CD4-positive, CD25-positive, alpha-beta regulatory T cell (primary cell): ENCODE measurements at regions not wholly inside any gene's neighbourhood (a gene's known extent, or its start where the extent isn't known, plus 50 kb on each side); places are given as distances from the start of the nearest gene placed in this dataset.

ENCODE experiments used
- ATAC-seq, 2 donors: fragments of 150-1000 bp; cut with Tn5 transposase; one replicate each; pipeline ENCODE4 v1.10.0; 2021; ENCODE audit warnings: low read depth in 2 of 2, moderate number of reproducible peaks in 2 of 2, moderate library complexity in 1 of 2
- DNase-seq, 3 donors: peaks; one replicate each; pipeline versions ENCODE4 v3.0.0 to v3.0.0-alpha.2; 2012 to 2022; ENCODE audit warnings: mixed read lengths in 1 of 3
- H3K27ac ChIP-seq: one replicate; pipeline ENCODE4 v1.7.0; 2013; ENCODE audit warnings: mild to moderate bottlenecking, low read length; ENCODE audit not compliant: insufficient read depth, poor library complexity, severe bottlenecking
- H3K27me3 ChIP-seq: one replicate; pipeline ENCODE4 v1.7.0; 2013; ENCODE audit warnings: low read length; ENCODE audit not compliant: control insufficient read depth, insufficient read depth
- H3K36me3 ChIP-seq: one replicate; pipeline ENCODE4 v1.7.0; 2013; ENCODE audit warnings: mild to moderate bottlenecking, low read length, moderate library complexity; ENCODE audit not compliant: control insufficient read depth, insufficient read depth
- H3K4me1 ChIP-seq: 2 replicates; pipeline ENCODE4 v1.7.0; 2013; ENCODE audit warnings: mild to moderate bottlenecking, low read length; ENCODE audit not compliant: insufficient read depth, control insufficient read depth, poor library complexity, severe bottlenecking
- H3K4me3 ChIP-seq: one replicate; pipeline ENCODE4 v1.7.0; 2013; ENCODE audit warnings: low read depth, mild to moderate bottlenecking, low read length, moderate library complexity
- H3K9me3 ChIP-seq, 2 experiments: 1 replicate in 1 of 2; 2 replicates in 1 of 2; pipeline ENCODE4 v1.7.0; 2013; ENCODE audit warnings: low read length in 2 of 2, mild to moderate bottlenecking in 1 of 2, moderate library complexity in 1 of 2; ENCODE audit not compliant: control insufficient read depth in 2 of 2
- H3K27ac Mint-ChIP-seq, 3 donors: one replicate each; pipeline ENCODE4 v1.8.0; 2020 to 2022; ENCODE audit warnings: mild to moderate bottlenecking in 3 of 3, mixed read lengths in 3 of 3, moderate library complexity in 2 of 3
- H3K27me3 Mint-ChIP-seq: one replicate; pipeline ENCODE4 v1.8.0; 2022; ENCODE audit warnings: mild to moderate bottlenecking, mixed read lengths
- H3K36me3 Mint-ChIP-seq: one replicate; pipeline ENCODE4 v1.8.0; 2020; ENCODE audit warnings: mixed read lengths
- H3K4me1 Mint-ChIP-seq, 4 donors: one replicate each; pipeline ENCODE4 v1.8.0; 2020 to 2022; ENCODE audit warnings: mixed read lengths in 4 of 4, mild to moderate bottlenecking in 1 of 4
- H3K4me3 Mint-ChIP-seq, 4 donors: one replicate each; pipeline ENCODE4 v1.8.0; 2020 to 2022; ENCODE audit warnings: mild to moderate bottlenecking in 4 of 4, mixed read lengths in 4 of 4, moderate library complexity in 3 of 4
- H3K9me3 Mint-ChIP-seq, 7 donors: one replicate each; pipeline ENCODE4 v1.8.0; 2020 to 2022; ENCODE audit warnings: mixed read lengths in 7 of 7, mild to moderate bottlenecking in 3 of 7, moderate library complexity in 2 of 7

DNA sequence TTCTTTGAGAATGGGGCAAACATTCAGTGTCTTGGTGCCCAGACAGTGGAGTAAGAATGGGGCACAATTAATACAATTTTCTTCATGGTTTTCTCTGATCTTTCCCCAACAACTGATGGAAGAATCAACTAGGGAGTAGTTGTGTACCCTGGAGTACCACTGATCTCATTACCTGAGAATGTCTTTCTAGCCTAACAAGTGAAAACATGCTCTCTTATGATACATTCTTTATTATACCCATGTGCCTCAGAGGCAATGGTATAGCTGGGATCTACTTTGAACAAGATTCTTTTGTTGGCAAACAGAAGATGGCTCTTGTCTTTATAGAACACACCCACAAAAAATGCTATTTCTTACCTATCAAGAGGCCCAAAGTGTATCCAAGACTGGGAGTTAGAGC is 250.6 kb upstream of the CMC1 start:
- Histone ChIP-seq H3K27ac (no peak overlapping the region), H3K36me3 (no peaks in the 10 kb centered on the region), H3K4me1 (no peaks in the 10 kb centered on the region), H3K4me3 (no peak overlapping the region), H3K9me3 (no peaks in the 10 kb centered on the region), H3K27me3 (no peaks in the 10 kb centered on the region)
- Mint-ChIP-seq H3K4me1 (peaks cover 0 to 1% (median 0%) of the 10 kb centered on the region in 4 donors), H3K27ac (no peak overlapping the region), H3K9me3 (peaks cover 0 to 6% (median 0%) of the 10 kb centered on the region in 7 donors), H3K27me3 (no peaks in the 10 kb centered on the region), H3K36me3 (no peaks in the 10 kb centered on the region), H3K4me3 (no peak overlapping the region)
- ATAC-seq (no peak), DNase-seq (no peak)

DNA sequence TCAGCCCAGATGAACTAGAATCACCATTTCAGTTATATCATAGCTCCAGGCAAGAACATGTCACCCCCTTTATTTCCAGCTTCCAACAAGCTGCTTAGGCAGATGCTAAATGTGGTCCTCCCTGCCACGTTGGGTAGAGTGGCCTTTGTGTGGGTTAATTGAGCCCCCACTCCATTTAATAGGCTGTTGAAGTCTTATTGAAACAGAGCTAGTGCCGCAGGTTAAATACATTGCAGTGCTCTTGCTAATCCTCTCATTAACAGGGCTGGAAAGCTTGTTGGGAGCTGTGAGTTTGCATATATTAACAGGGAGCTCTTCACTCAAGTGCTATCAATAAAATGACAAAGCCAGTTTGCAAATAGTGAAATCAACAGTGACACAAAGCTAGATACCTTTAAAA is 248.4 kb upstream of the CMC1 start:
- DNase-seq (no peak), ATAC-seq (no peak)
- no peak overlapping the region for H3K27ac Mint-ChIP-seq
- Histone ChIP-seq H3K27ac (no peak overlapping the region), H3K9me3 (no peaks in the 10 kb centered on the region), H3K27me3 (no peaks in the 10 kb centered on the region), H3K4me3 (no peak overlapping the region), H3K36me3 (no peaks in the 10 kb centered on the region), H3K4me1 (no peaks in the 10 kb centered on the region)
- H3K27me3 Mint-ChIP-seq = no peaks in the 10 kb centered on the region
- no peaks in the 10 kb centered on the region for H3K4me1 Mint-ChIP-seq
- peaks cover 0 to 6% (median 0%) of the 10 kb centered on the region in 7 donors for H3K9me3 Mint-ChIP-seq
- H3K4me3 Mint-ChIP-seq = no peak overlapping the region
- H3K36me3 Mint-ChIP-seq = no peaks in the 10 kb centered on the region

DNA sequence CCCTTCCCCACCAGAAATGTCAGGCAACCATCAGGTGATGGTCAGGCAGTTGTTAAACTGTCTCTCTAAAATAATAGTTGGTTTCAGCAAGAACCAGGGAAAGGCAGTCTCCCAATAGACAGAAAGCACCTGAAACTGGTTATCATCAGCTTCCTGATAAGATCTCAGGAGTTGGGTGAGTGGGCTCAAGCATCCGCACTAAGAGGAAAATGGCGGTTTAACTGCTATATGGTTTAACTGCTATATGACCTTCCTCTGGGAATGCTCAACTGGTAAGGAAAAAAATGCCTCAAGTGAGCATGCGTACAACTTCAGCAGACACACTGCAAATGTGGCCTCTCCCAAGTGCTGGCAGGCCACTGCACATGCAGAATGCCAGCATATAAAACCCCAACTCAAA is 240.8 kb upstream of the CMC1 start:
- Histone ChIP-seq H3K4me1 (no peaks in the 10 kb centered on the region), H3K36me3 (no peaks in the 10 kb centered on the region), H3K27ac (no peak overlapping the region), H3K9me3 (peaks cover 0 to 9% of the 10 kb centered on the region in 2 experiments), H3K27me3 (no peaks in the 10 kb centered on the region), H3K4me3 (no peak overlapping the region)
- Mint-ChIP-seq H3K9me3 (peaks cover 0 to 19% (median 2%) of the 10 kb centered on the region in 7 donors), H3K27ac (peak overlapping the region in 1 of 3 donors; percentile 19), H3K27me3 (peaks cover 7% of the 10 kb centered on the region), H3K36me3 (no peaks in the 10 kb centered on the region), H3K4me1 (no peaks in the 10 kb centered on the region), H3K4me3 (no peak overlapping the region)
- ATAC-seq (no peak), DNase-seq (no peak)

DNA sequence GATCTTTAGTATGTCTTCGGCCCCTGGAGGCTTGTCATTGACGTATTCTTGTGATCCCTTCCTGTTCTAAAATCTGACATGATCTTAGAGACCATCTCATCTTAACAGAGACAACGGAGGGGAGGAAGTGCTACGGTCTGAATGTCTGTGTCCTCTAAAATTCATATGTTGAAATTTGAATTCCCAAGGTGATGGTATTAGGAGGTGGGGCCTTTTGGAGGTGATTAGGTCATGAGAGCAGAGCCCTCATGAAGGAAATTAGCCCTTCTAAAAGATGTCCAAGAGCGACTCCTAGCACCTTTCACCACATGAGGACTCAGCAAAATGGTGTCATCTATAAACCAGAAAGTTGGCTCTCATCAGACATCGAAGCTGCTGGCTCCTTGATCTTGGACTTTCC is 233.2 kb upstream of the CMC1 start:
- Mint-ChIP-seq H3K27ac (no peak overlapping the region), H3K36me3 (no peaks in the 10 kb centered on the region), H3K27me3 (peaks cover 4% of the 10 kb centered on the region), H3K9me3 (peaks cover 0 to 8% (median 1%) of the 10 kb centered on the region in 7 donors), H3K4me1 (no peaks in the 10 kb centered on the region), H3K4me3 (no peak overlapping the region)
- H3K4me1 ChIP-seq = no peaks in the 10 kb centered on the region
- no peaks in the 10 kb centered on the region for H3K9me3 ChIP-seq
- no peak overlapping the region for H3K27ac ChIP-seq
- no peak for DNase-seq
- no peak for ATAC-seq
- H3K36me3 ChIP-seq = no peaks in the 10 kb centered on the region
- no peaks in the 10 kb centered on the region for H3K27me3 ChIP-seq
- no peak overlapping the region for H3K4me3 ChIP-seq

DNA sequence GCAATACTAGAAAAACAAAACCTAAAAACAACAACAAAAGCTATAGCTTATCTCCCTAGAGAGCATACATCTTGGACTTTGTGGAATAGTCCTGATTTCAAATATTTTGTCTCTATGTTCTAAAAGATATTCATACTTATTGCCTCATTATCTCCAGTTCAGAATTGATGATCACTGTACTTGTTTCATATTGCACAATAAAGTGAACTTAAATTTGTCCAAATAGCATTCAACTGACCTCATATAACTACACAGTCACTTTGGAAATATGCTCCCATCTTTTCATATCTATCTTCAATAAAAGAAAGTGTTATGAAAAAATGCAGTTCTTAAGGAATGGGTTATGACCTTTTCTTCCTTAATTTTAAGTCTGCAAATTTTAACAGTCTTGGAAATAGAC is 228.6 kb upstream of the CMC1 start:
- Histone ChIP-seq H3K4me3 (no peak overlapping the region), H3K4me1 (no peaks in the 10 kb centered on the region), H3K27me3 (no peaks in the 10 kb centered on the region), H3K9me3 (no peaks in the 10 kb centered on the region), H3K36me3 (no peaks in the 10 kb centered on the region), H3K27ac (no peak overlapping the region)
- H3K27me3 Mint-ChIP-seq = peaks cover 4% of the 10 kb centered on the region
- H3K27ac Mint-ChIP-seq = no peak overlapping the region
- no peaks in the 10 kb centered on the region for H3K36me3 Mint-ChIP-seq
- H3K4me3 Mint-ChIP-seq = no peak overlapping the region
- peaks cover 0 to 3% (median 0%) of the 10 kb centered on the region in 7 donors for H3K9me3 Mint-ChIP-seq
- H3K4me1 Mint-ChIP-seq = no peaks in the 10 kb centered on the region
- DNase-seq (no peak), ATAC-seq (no peak)

DNA sequence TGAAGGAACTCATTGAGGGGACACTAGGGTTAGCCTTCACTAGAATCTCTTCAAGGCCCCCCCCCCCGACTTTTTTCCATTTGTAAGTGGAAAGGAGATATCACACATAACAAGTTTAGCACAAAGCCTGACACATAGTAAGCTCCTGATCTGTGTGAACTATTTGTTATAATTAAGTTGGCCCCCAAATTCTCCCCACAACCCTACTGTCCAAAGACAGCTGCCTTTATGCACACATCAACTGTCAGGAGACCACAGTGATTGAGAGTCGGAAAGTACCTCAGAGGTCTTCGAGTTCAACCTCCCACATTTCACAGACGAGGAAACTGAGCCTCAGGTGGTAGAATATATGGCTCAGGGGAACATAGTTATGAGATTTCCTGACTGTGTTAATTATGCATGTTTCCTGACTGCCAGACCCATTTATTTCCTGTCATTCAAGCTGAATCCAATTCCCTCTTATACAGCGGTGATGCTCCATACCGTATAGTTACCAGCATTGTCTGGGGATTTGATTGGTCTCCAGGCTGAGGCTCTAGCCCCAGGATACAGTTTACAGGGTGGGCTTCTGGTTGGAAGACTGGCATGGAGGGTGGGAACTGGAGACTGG is 227.4 kb upstream of the CMC1 start:
- no peak overlapping the region for H3K27ac Mint-ChIP-seq
- Histone ChIP-seq H3K27ac (no peak overlapping the region), H3K9me3 (no peaks in the 10 kb centered on the region), H3K4me3 (no peak overlapping the region), H3K4me1 (no peaks in the 10 kb centered on the region), H3K27me3 (no peaks in the 10 kb centered on the region), H3K36me3 (no peaks in the 10 kb centered on the region)
- DNase-seq (no peak), ATAC-seq (no peak)
- H3K4me1 Mint-ChIP-seq = no peaks in the 10 kb centered on the region
- no peaks in the 10 kb centered on the region for H3K36me3 Mint-ChIP-seq
- H3K27me3 Mint-ChIP-seq = peaks cover 4% of the 10 kb centered on the region
- H3K9me3 Mint-ChIP-seq = peaks cover 0 to 3% (median 0%) of the 10 kb centered on the region in 7 donors
- H3K4me3 Mint-ChIP-seq = no peak overlapping the region

DNA sequence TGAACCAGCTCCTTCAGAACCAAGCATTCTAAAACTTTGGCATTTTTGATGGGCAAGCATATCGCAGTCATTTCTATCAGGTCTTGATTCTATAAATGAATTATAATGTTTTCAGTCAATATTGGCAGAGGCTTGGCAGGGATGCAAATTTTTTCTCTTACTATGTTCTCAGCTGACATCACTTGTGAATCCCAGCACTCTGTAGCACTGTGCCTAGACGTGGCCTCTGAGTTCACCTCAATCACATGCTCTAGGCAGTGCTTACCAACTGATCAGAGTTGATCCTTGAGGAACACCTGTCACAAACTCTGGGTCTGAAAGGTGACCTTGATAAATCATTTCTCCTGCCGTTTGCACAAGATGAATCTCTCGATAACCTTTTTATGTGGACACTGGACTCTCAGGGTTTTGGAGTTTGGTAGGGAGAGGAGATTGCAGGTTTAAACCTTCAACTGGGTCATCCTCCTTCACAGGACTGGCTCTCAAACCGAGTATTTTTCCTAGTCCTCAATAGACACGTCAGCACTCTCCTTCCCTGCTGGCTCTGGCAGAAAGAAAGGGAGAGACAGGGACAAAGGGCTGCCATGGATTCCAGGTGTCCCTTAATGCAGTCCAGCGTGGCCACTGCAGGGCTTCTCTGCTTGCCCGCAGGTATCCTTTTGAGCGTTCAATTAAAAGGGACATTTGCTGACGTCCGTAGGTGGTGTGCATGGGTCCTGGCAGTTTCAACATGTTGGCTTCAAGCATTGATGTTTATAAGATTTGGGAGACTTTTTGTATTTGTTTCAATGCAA is 222.3 kb upstream of the CMC1 start:
- Histone ChIP-seq H3K4me1 (no peaks in the 10 kb centered on the region), H3K27ac (no peak overlapping the region), H3K36me3 (no peaks in the 10 kb centered on the region), H3K27me3 (no peaks in the 10 kb centered on the region), H3K9me3 (no peaks in the 10 kb centered on the region), H3K4me3 (no peak overlapping the region)
- ATAC-seq (no peak), DNase-seq (no peak)
- Mint-ChIP-seq H3K27me3 (no peaks in the 10 kb centered on the region), H3K4me3 (no peak overlapping the region), H3K36me3 (no peaks in the 10 kb centered on the region), H3K9me3 (peaks cover 0 to 13% (median 3%) of the 10 kb centered on the region in 7 donors), H3K27ac (no peak overlapping the region), H3K4me1 (no peaks in the 10 kb centered on the region)

DNA sequence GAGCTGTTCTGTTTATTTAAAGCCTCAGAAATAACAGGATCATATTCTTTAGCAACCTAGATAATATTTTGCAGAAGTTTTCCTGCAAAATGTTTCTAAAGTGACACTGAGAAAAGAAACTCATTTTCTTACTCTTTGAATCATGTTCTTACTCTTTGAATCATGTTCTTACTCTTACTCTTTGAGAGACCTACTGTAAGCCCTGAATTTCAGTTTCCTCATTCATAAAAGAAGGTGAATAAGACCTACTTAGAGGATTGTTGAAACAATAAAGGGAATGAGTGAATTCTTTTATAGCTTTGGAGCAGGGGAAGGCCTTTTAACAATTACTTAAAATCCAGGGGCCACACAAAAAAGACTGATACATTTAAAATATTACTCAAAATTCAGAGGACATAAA is 221.7 kb upstream of the CMC1 start:
- no peaks in the 10 kb centered on the region for H3K27me3 ChIP-seq
- no peak for ATAC-seq
- H3K4me1 ChIP-seq = no peaks in the 10 kb centered on the region
- DNase-seq = no peak
- no peaks in the 10 kb centered on the region for H3K36me3 ChIP-seq
- H3K27ac ChIP-seq = no peak overlapping the region
- no peak overlapping the region for H3K4me3 ChIP-seq
- Mint-ChIP-seq H3K27ac (no peak overlapping the region), H3K27me3 (no peaks in the 10 kb centered on the region), H3K36me3 (no peaks in the 10 kb centered on the region), H3K4me3 (no peak overlapping the region), H3K4me1 (no peaks in the 10 kb centered on the region), H3K9me3 (peaks cover 0 to 13% (median 3%) of the 10 kb centered on the region in 7 donors)
- peaks cover 0 to 5% of the 10 kb centered on the region in 2 experiments for H3K9me3 ChIP-seq
